Upper lobe of right lung (tissue), 1 donor: ENCODE measurements at regions not wholly inside any gene's neighbourhood (a gene's known extent, or its start where the extent isn't known, plus 50 kb on each side); places are given as distances from the start of the nearest gene placed in this dataset.

Source experiments
- ATAC-seq: fragments of 200-7000 bp; cut with Tn5 transposase; one replicate; pipeline ENCODE4 v1.9.1; 2020; ENCODE audit warnings: mild to moderate bottlenecking, moderate library complexity
- DNase-seq: peaks from one replicate; pipeline ENCODE4 v3.0.0-alpha.2; 2020
- H3K27ac ChIP-seq: fragments of 200-600 bp; one replicate; pipeline ENCODE4 v1.8.0; 2022
- H3K27me3 ChIP-seq: fragments of 200-600 bp; one replicate; pipeline ENCODE4 v1.8.0; 2022; ENCODE audit warnings: mild to moderate bottlenecking
- H3K36me3 ChIP-seq: fragments of 200-600 bp; one replicate; pipeline ENCODE4 v1.8.0; 2022
- H3K4me1 ChIP-seq: fragments of 200-600 bp; one replicate; pipeline ENCODE4 v1.8.0; 2022
- H3K4me3 ChIP-seq: fragments of 200-600 bp; one replicate; pipeline ENCODE4 v1.8.0; 2022; ENCODE audit warnings: mild to moderate bottlenecking
- H3K9me3 ChIP-seq: fragments of 200-600 bp; one replicate; pipeline ENCODE4 v1.8.0; 2022
- CTCF ChIP-seq: fragments of 200-600 bp; IDR thresholded peaks from one replicate; pipeline ENCODE4 v1.8.0; 2022; ENCODE audit warnings: antibody characterized with exemption
- intact Hi-C: fragments of 100-400 bp; cut with DNase I; formaldehyde crosslinking; loops from one replicate; pipeline ENCODE4 v1.11.0; 2022
- donor health status: DM: no; HTN: yes; CAD: no; lungs with severe emphysema.

- H3K9me3 ChIP-seq, result no peaks in the 10 kb centered on the region
- H3K36me3 ChIP-seq, result no peaks in the 10 kb centered on the region
- TF ChIP-seq CTCF, result no peak
- no peak for ATAC-seq
- H3K27ac ChIP-seq, result no peak overlapping the region
- no peaks in the 10 kb centered on the region for H3K27me3 ChIP-seq
- intact Hi-C loops, result no loop called here
- no peaks in the 10 kb centered on the region for H3K4me1 ChIP-seq
- H3K4me3 ChIP-seq, result no peak overlapping the region
- no peak for DNase-seq
Observed at GRCh38 chr9:107700847-107701246, 211.3 kb upstream of the KLF4 start.

- intact Hi-C loops, result no loop called here
- Histone ChIP-seq H3K9me3 (no peaks in the 10 kb centered on the region), H3K4me3 (no peak overlapping the region), H3K27me3 (no peaks in the 10 kb centered on the region), H3K36me3 (no peaks in the 10 kb centered on the region), H3K4me1 (no peaks in the 10 kb centered on the region), H3K27ac (no peak overlapping the region)
- ATAC-seq (no peak), DNase-seq (no peak)
- TF ChIP-seq CTCF, result no peak
Observed at GRCh38 chr9:107699231-107699630, 209.7 kb upstream of the KLF4 start.

GRCh38 chr9:107698779-107699178 is 209.2 kb upstream of the KLF4 start:
- no peak overlapping the region for H3K27ac ChIP-seq
- ATAC-seq, result no peak

GRCh38 chr9:107696302-107696701 is 206.7 kb upstream of the KLF4 start:
- Histone ChIP-seq H3K36me3 (no peaks in the 10 kb centered on the region), H3K4me1 (no peaks in the 10 kb centered on the region), H3K4me3 (no peak overlapping the region), H3K27me3 (no peaks in the 10 kb centered on the region), H3K27ac (no peak overlapping the region), H3K9me3 (no peaks in the 10 kb centered on the region)
- intact Hi-C loops, result no loop called here
- DNase-seq (no peak), ATAC-seq (no peak)
- TF ChIP-seq CTCF, result no peak

More at GRCh38 chr9:107698779-107699178, 209.2 kb upstream of the KLF4 start:
- no peaks in the 10 kb centered on the region for H3K27me3 ChIP-seq
- no peak overlapping the region for H3K4me3 ChIP-seq
- no peaks in the 10 kb centered on the region for H3K36me3 ChIP-seq
- DNase-seq, result no peak
- H3K4me1 ChIP-seq, result no peaks in the 10 kb centered on the region
- no peak for TF ChIP-seq CTCF
- intact Hi-C loops, result no loop called here
- no peaks in the 10 kb centered on the region for H3K9me3 ChIP-seq

- no peaks in the 10 kb centered on the region for H3K4me1 ChIP-seq
- no peak overlapping the region for H3K4me3 ChIP-seq
- no peaks in the 10 kb centered on the region for H3K36me3 ChIP-seq
- H3K27ac ChIP-seq, result no peak overlapping the region
- intact Hi-C loops, result no loop called here
- DNase-seq (no peak), ATAC-seq (no peak)
- H3K27me3 ChIP-seq, result no peaks in the 10 kb centered on the region
- no peak for TF ChIP-seq CTCF
- H3K9me3 ChIP-seq, result peaks cover under 1% of the 10 kb centered on the region
Observed at GRCh38 chr9:107694390-107694789, 204.8 kb upstream of the KLF4 start.

- no peak for DNase-seq
- no peak for TF ChIP-seq CTCF
- ATAC-seq, result no peak
Observed at GRCh38 chr9:107693625-107694326, 204.2 kb upstream of the KLF4 start.

More at GRCh38 chr9:107693625-107694326, 204.2 kb upstream of the KLF4 start:
- Histone ChIP-seq H3K4me3 (no peak overlapping the region), H3K36me3 (no peaks in the 10 kb centered on the region), H3K27ac (no peak overlapping the region), H3K27me3 (no peaks in the 10 kb centered on the region), H3K4me1 (no peaks in the 10 kb centered on the region), H3K9me3 (peaks cover 5% of the 10 kb centered on the region)
- intact Hi-C loops, result no loop called here
